HG03342 (cell line): ENCODE measurements at regions not wholly inside any gene's neighbourhood (a gene's known extent, or its start where the extent isn't known, plus 50 kb on each side); places are given as distances from the start of the nearest gene placed in this dataset.
"Not testable (repeated sequence)": the region's sequence is repeated elsewhere in the genome, so short reads cannot be mapped to it uniquely, and the experiment has no call there.

Experiments used
- ATAC-seq: cut with Tn5 transposase; IDR thresholded peaks from one replicate; pipeline ENCODE4 v1.9.1; 2021; ENCODE audit warnings: mild to moderate bottlenecking, moderate library complexity; ENCODE audit not compliant: unreplicated experiment

GRCh38 chr17:51347851-51348584, 87.7 kb downstream of the UTP18 start:
- ATAC-seq, result no peak

- no peak for ATAC-seq
Observed at GRCh38 chr17:51351080-51351479, 90.7 kb downstream of the UTP18 start.

- no peak for ATAC-seq
Observed at GRCh38 chr17:51351890-51352289, 91.5 kb downstream of the UTP18 start.

- no peak for ATAC-seq
Observed at GRCh38 chr17:51352798-51353197, 92.5 kb downstream of the UTP18 start.

- no peak for ATAC-seq
Observed at GRCh38 chr17:51353296-51353695, 93.0 kb downstream of the UTP18 start.

GRCh38 chr17:51354936-51355335, 94.6 kb downstream of the UTP18 start:
- no peak for ATAC-seq

- no peak for ATAC-seq
Observed at GRCh38 chr17:51355441-51356410, 95.4 kb downstream of the UTP18 start.

GRCh38 chr17:51359055-51359454, 98.7 kb downstream of the UTP18 start:
- no peak for ATAC-seq

GRCh38 chr17:51362811-51363585, 102.7 kb downstream of the UTP18 start:
- ATAC-seq, result no peak

- ATAC-seq, result no peak
Observed at GRCh38 chr17:51365090-51365489, 104.7 kb downstream of the UTP18 start.

- ATAC-seq, result no peak
Observed at GRCh38 chr17:51366866-51367265, 106.5 kb downstream of the UTP18 start.

GRCh38 chr17:51367836-51368235, 107.5 kb downstream of the UTP18 start:
- ATAC-seq, result not testable (repeated sequence)

GRCh38 chr17:51371732-51372151, 111.4 kb downstream of the UTP18 start:
- ATAC-seq, result no peak

- ATAC-seq, result peak; percentile 94
Observed at GRCh38 chr17:51372345-51373004, 112.1 kb downstream of the UTP18 start.

- ATAC-seq, result no peak
Observed at GRCh38 chr17:51373489-51374152, 113.3 kb downstream of the UTP18 start.

GRCh38 chr17:51374209-51374608, 113.9 kb downstream of the UTP18 start:
- ATAC-seq, result no peak

GRCh38 chr17:51375771-51376170, 115.4 kb downstream of the UTP18 start:
- ATAC-seq, result no peak

GRCh38 chr17:51376739-51377138, 116.4 kb downstream of the UTP18 start:
- ATAC-seq, result no peak

GRCh38 chr17:51381262-51381661, 120.9 kb downstream of the UTP18 start:
- ATAC-seq, result no peak

GRCh38 chr17:51385208-51385607, 124.9 kb downstream of the UTP18 start:
- no peak for ATAC-seq
